ENCODE measurements at regions not wholly inside any gene's neighbourhood (a gene's known extent, or its start where the extent isn't known, plus 50 kb on each side); places are given as distances from the start of the nearest gene placed in this dataset.

- FAIRE-seq (no peak), DNase-seq (ENCODE audit: insufficient read length, low spot score) (no peak)
These were observed 173.5 kb downstream of the KCNRG start for GRCh38 chr13:50188696-50189095.

GRCh38 chr13:50189450-50189849, 174.2 kb downstream of the KCNRG start:
- DNase-seq (ENCODE audit: insufficient read length, low spot score) = no peak
- FAIRE-seq = no peak

- DNase-seq (ENCODE audit: insufficient read length, low spot score) = no peak
- no peak for FAIRE-seq
These were observed 175.8 kb downstream of the KCNRG start for GRCh38 chr13:50191004-50191403.

GRCh38 chr13:50192272-50192813, 177.1 kb downstream of the KCNRG start:
- DNase-seq (ENCODE audit: insufficient read length, low spot score) (no peak), FAIRE-seq (no peak)

DNA sequence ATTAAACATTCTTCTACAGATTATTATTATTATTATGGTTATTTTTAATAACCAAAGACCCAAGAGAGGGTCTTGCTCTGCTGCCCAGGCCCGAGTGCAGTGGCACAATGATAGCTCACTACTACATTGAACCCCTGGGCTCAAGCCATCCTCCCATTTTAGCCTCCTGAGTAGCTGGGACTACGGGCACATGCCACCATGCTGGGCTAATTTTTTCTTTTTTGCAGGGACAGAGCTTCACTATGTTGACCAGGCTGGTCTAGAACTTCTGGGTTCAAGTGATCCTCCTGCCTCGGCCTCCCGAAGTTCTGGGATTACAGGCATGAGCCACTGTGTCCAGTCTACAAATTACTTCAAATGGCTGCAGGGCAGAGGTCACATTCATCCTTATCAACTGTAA, 179.8 kb downstream of the KCNRG start:
- no peak for DNase-seq (ENCODE audit: insufficient read length, low spot score)
- FAIRE-seq = no peak

GRCh38 chr13:50196118-50196517, 180.9 kb downstream of the KCNRG start:
- FAIRE-seq = no peak

DNA sequence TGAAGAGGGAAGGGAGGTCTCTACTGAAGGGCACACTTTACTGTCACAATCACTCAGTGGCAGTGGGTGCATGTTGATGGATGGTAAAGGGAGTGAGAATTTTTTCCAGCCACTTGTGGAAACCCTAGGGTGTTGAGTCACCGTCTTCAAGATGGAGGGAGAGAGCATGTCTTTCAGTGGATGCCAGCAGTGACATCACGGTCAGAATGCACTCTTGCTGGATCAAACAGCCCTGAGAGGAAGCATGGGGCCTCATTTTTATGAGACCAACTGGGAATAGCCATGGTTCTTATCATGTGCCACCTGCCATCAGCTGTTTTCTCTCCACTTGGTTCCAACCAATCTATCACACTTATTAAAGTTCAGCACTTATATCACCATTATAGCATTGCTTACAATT, 182.5 kb downstream of the KCNRG start:
- FAIRE-seq (no peak), DNase-seq (ENCODE audit: insufficient read length, low spot score) (no peak)

More at GRCh38 chr13:50196118-50196517, 180.9 kb downstream of the KCNRG start:
- DNase-seq (ENCODE audit: insufficient read length, low spot score) = no peak

DNA sequence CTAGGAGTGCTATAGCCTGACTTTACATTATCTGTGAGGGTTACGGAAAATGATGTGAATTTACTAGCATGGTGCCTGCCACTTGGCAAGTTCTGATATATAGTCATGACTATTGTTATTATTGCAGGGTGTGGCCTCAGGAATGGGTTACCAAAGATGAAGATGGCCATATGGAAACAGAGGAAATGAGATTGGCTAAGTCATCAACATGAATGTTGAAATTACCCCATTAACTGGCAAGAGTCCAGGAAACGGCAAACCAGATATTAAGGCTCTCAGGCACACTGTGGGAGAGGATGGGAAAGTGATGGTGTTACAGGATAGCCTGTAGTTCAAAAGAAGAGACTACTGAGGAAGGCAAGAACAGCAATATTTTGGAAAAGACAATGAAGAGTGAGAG, 183.3 kb downstream of the KCNRG start:
- DNase-seq (ENCODE audit: insufficient read length, low spot score) = no peak
- no peak for FAIRE-seq

DNA sequence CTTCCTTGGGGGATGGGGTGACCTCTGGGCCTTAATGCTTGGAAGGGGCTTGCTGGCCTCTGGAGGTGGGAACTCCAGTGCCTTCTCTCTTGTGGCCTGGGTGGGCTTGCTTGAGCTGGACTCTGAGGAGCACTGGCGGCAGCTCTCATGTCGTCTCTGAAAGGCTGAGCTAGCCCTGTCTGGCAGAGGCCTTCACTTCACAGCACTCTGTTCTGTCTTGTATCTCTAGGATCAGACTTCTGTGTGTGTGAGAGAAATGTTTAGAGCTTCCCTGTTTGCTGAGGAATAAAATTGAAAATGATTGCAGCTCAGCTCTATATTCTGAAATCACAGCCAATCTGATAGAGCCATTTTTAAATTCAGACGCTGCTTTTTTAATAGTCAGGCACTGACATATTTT, 185.3 kb downstream of the KCNRG start:
- DNase-seq (ENCODE audit: insufficient read length, low spot score) (no peak), FAIRE-seq (no peak)

DNA sequence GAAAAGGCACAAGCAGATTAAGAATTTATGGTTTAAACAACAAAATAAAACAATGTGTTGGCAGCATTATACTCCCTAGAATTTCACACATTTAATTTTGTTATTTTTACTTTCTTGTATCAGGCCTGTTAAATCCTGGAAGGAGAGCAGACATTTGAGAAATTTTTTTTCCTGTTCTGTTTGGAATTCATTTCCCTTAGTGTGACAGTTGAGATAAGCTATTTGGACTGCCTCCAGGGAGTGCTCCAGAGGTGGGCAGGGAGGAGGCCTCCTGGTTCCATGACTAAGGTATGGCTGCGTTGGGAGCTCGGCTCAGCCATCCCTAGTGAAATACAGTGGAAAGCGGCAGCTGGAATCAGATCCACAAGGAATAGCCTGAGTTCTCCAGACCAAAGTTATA, 185.7 kb downstream of the KCNRG start:
- DNase-seq (ENCODE audit: insufficient read length, low spot score) (no peak), FAIRE-seq (no peak)

GRCh38 chr13:50202485-50202884, 187.2 kb downstream of the KCNRG start:
- FAIRE-seq (no peak), DNase-seq (ENCODE audit: insufficient read length, low spot score) (no peak)

DNA sequence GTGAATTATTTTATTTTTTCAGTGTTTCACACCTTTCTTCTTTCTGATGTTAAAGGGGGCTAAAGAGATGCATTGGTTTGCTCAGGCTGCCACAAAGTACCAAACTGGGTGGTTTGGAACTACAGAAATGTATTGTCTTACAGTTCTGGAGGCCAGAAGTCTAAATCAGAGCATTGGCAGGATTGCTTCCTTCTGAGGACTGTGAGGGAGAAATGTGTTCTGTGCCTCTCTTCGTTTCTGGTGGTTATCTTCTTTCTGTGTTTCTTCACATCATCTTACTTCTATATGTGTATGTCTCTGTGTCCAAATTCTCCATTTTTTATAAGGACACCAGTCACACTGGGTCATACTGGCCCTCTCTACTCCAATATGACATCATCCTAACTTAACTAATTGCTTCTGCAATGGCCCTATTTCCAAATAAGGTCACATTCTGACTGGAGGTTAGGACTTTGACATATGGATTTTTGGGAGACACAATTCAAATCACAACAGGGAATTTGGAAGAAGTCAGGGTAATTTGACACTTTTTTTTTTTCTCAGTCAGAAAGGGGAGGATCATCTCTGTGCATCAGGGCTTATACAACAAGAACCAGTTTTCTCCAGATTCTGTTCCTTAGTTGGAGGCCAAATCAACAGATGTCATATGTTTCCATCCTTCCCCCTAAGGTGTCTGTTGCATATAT, 188.2 kb downstream of the KCNRG start:
- FAIRE-seq (no peak), DNase-seq (ENCODE audit: insufficient read length, low spot score) (no peak)

DNA sequence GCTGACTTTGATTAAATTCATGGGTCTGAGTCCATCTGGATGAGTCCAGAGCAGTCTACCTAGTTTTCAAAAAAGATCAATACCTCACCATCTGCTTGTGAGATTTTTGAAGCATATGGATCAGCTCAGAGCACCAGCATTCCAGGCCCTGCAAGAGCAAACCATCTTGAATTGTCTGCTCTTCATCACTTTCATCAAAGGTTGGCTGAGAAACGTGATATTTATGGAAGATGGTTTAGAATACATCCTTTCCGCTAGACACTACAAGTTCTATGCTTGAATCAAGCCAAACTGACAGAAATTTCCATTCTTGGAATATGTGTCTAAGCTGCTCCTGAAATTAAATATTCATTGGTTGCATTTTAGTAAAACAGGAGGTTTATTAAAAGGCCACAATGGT, 190.3 kb downstream of the KCNRG start:
- DNase-seq (ENCODE audit: insufficient read length, low spot score) = no peak
- FAIRE-seq = no peak

- FAIRE-seq (no peak), DNase-seq (ENCODE audit: insufficient read length, low spot score) (no peak)
These were observed 193.6 kb downstream of the KCNRG start for GRCh38 chr13:50208826-50209335.

- FAIRE-seq (peak; percentile 62), DNase-seq (ENCODE audit: insufficient read length, low spot score) (no peak)
These were observed 194.4 kb downstream of the KCNRG start for GRCh38 chr13:50209631-50210030.

DNA sequence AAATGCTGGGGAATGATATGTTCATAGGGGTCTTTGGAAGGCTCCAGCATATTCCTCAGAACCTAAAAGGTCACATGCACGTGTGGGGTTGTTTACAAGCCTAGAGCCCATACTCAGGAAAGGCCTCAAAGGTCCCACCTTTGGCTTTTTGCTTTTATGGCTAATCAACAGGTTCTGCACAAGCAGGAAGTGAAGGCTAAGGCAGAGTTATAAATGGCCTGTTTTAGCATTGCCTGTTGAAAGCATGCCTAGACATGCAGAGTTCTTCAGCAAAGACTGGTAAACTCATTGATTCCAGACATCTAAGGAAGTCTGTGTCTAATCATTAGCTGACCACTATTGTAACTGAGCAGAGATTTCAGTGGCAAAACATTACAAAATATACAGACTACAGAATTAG, 198.3 kb downstream of the KCNRG start:
- FAIRE-seq = no peak

GRCh38 chr13:50214514-50214913, 199.3 kb downstream of the KCNRG start:
- FAIRE-seq (no peak), DNase-seq (ENCODE audit: insufficient read length, low spot score) (no peak)

More for the DNA sequence above, 198.3 kb downstream of the KCNRG start:
- no peak for DNase-seq (ENCODE audit: insufficient read length, low spot score)

- DNase-seq (ENCODE audit: insufficient read length, low spot score) (no peak), FAIRE-seq (no peak)
These were observed 200.2 kb downstream of the KCNRG start for GRCh38 chr13:50215399-50215798.

DNA sequence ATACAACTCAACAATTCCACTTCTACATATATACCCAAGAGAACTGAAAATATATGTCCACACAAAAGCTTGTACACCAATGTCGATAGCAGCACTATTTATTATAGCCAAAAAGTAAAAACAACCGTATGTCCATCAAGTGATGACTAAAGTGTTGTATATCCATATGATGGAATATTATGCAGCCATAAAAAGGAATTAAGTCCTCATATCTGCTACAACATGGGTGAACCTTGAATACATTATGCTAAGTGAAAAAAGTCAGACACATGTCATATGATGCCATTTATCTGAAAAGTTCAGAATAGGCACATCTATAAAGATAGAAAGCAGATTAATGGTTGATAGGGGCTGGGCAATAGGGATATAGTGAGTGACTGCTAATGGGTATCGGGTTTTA, 204.5 kb downstream of the KCNRG start:
- FAIRE-seq (no peak), DNase-seq (ENCODE audit: insufficient read length, low spot score) (no peak)

DNA sequence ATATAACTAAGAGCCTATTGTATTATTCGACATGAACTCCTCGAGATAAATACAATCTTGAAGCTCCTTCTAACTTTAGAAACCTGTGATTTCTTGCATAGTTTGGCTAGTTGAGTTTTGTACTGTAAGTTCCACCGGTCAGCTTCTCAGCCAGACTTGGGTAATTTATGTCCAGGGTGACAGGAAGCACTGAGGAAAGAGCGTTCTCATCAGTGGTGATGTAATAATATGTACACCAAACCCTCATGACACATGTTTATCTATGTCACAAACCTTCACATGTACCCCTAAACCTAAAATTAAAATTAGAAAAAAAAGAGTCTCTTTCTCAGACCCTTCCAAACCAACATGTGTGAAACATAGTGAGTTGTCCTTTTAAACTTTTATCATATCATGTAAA, 205.7 kb downstream of the KCNRG start:
- FAIRE-seq = no peak

DNA sequence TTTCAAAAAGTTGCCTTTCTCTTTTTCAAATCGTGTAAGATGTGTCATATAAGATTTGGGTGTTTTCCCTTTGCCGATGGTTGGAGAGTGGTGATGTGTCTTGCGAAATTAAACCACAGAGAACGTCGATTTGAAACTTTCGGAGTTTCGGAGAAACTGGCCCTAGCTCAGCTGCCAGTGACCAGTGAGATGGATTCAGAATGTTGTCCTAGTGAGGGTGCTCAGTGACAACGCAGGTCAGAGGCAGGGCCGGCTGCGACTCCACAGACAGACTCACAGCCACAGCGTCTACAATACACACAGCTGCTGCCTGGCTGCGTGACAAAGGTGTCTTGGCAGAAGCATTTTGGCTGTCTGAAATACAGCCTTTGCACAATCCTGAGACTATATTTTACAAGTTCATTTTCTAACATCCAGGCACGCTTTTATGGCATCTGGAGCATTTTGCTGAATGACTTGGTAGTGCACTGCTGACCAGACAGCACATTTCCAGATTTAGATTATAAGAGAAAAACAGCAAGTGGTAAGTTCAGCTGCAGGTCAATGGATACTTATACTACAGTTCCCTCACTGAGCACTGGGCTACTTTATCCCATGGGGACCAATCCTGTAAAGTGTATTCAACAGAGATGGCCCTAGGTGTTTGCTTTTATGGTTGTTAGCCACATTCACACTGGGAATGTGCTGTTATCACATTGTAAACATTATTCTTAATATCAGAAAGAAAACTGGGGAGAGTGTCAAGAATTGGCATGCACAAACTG, 207.5 kb downstream of the KCNRG start:
- DNase-seq (ENCODE audit: insufficient read length, low spot score) (no peak), FAIRE-seq (no peak)

More for the DNA sequence above, 205.7 kb downstream of the KCNRG start:
- no peak for DNase-seq (ENCODE audit: insufficient read length, low spot score)

DNA sequence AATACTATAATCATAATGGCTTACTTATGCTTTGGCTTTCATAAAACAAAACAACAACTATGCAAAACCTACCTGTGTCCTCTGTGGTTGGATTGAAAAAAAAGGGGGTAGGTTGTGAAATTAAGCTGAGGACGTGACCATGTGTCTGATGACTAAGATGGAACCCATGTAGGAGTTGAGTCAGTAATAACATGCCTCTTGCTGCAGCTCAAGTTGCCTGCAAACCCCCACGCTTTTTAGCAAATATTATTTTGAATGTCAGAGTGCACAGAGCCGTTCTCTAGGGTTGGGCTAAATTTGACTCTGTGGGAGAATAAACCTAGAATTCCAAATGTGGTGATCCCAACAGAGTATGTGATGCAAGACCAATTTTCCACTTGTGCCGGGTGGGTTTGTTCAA, 209.3 kb downstream of the KCNRG start:
- no peak for DNase-seq (ENCODE audit: insufficient read length, low spot score)
- peak; percentile 72 for FAIRE-seq
